SK-N-SH (cell line): ENCODE measurements at regions not wholly inside any gene's neighbourhood (a gene's known extent, or its start where the extent isn't known, plus 50 kb on each side); places are given as distances from the start of the nearest gene placed in this dataset.

Experiments
- CTCF ChIP-seq: fragments of 200-600 bp; sonication (generic); IDR thresholded peaks from 2 replicates; pipeline ENCODE4 v1.6.1; 2017; ENCODE audit warnings: antibody characterized with exemption, mild to moderate bottlenecking, moderate library complexity
- EP300 ChIP-seq, 2 experiments: IDR thresholded peaks; 2 replicates each; pipeline versions ENCODE4 v1.4.0 to v1.6.1; 2012; ENCODE audit warnings: borderline replicate concordance in 1 of 2, low read depth in 1 of 2, low read length in 1 of 2
- EZH2phosphoT487 ChIP-seq: fragments of 200-600 bp; sonication (generic); IDR thresholded peaks from 2 replicates; pipeline ENCODE4 v1.6.1; 2017; ENCODE audit warnings: low read depth, mixed run types, mild to moderate bottlenecking, antibody characterized with exemption, moderate library complexity, borderline replicate concordance
- FOSL2 ChIP-seq: IDR thresholded peaks from 2 replicates; pipeline ENCODE4 v1.4.0; 2012; ENCODE audit warnings: low read depth, mild to moderate bottlenecking, moderate library complexity, borderline replicate concordance
- JUND ChIP-seq: IDR thresholded peaks from 2 replicates; pipeline ENCODE4 v1.4.0; 2012
- MAX ChIP-seq: IDR thresholded peaks from 2 replicates; pipeline ENCODE4 v1.4.0; 2012; ENCODE audit warnings: low read depth
- MEF2A ChIP-seq: IDR thresholded peaks from 2 replicates; pipeline ENCODE4 v1.4.0; 2012; ENCODE audit warnings: low read depth, borderline replicate concordance
- NRF1 ChIP-seq: IDR thresholded peaks from 2 replicates; pipeline ENCODE4 v1.6.1; 2012; ENCODE audit warnings: low read depth, mild to moderate bottlenecking, low read length
- RCOR1 ChIP-seq: fragments of 150-350 bp; IDR thresholded peaks from 2 replicates; pipeline ENCODE4 v1.6.1; 2017; ENCODE audit warnings: antibody characterized with exemption, low read length
- TAF1 ChIP-seq: IDR thresholded peaks from 2 replicates; pipeline ENCODE4 v1.6.1; 2012; ENCODE audit warnings: low read depth, mild to moderate bottlenecking, low read length, moderate library complexity, borderline replicate concordance
- TEAD4 ChIP-seq: IDR thresholded peaks from 2 replicates; pipeline ENCODE4 v1.4.0; 2012; ENCODE audit warnings: mild to moderate bottlenecking, borderline replicate concordance; ENCODE audit not compliant: insufficient read depth
- TF ChIP-seq, protein P1 (sequence below): IDR thresholded peaks from 2 replicates; pipeline ENCODE4 v1.4.0; 2012; ENCODE audit warnings: low read depth, borderline replicate concordance
- TF ChIP-seq, protein P2 (sequence below): fragments of 150-350 bp; IDR thresholded peaks from 2 replicates; pipeline ENCODE4 v1.6.1; 2017; ENCODE audit warnings: antibody characterized with exemption, low read length, low read depth, borderline replicate concordance

DNA sequence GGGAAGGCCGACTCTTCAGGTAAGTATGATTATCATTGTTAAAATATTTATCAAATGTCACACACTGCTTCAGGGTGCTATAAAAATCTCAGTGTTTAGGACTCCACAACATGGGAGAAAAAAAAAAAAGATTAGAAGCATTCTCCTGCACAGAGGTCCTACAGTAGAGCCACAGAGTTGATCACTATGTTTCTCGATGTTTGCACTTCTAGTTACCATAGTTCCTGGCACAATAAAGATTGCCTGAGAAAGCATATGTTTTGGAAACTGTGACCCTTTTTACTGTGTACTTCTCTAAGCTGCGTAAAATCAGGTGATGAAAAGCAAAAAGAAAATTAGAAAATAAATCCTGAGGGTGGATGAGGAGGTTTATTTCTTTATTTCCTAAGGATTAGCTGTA lies 269.9 kb upstream of the SYNCRIP start:
- no peak for TF ChIP-seq CTCF
- no peak for TF ChIP-seq MAX
- TF ChIP-seq, protein P1, sequence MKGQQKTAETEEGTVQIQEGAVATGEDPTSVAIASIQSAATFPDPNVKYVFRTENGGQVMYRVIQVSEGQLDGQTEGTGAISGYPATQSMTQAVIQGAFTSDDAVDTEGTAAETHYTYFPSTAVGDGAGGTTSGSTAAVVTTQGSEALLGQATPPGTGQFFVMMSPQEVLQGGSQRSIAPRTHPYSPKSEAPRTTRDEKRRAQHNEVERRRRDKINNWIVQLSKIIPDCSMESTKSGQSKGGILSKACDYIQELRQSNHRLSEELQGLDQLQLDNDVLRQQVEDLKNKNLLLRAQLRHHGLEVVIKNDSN, result no peak
- TF ChIP-seq MEF2A, result no peak
- TF ChIP-seq NRF1, result no peak
- TF ChIP-seq FOSL2, result no peak
- no peak for TF ChIP-seq JUND
- no peak for TF ChIP-seq EP300 (IDR thresholded peaks at IDR 0.05; ENCODE audit: borderline replicate concordance in 1 of 2, low read depth in 1 of 2, low read length in 1 of 2)
- TF ChIP-seq RCOR1, result no peak
- TF ChIP-seq TEAD4, result no peak
- TF ChIP-seq, protein P2, sequence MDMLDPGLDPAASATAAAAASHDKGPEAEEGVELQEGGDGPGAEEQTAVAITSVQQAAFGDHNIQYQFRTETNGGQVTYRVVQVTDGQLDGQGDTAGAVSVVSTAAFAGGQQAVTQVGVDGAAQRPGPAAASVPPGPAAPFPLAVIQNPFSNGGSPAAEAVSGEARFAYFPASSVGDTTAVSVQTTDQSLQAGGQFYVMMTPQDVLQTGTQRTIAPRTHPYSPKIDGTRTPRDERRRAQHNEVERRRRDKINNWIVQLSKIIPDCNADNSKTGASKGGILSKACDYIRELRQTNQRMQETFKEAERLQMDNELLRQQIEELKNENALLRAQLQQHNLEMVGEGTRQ, result no peak
- TF ChIP-seq TAF1, result no peak
- no peak for TF ChIP-seq EZH2phosphoT487
